ENCODE measurements at regions not wholly inside any gene's neighbourhood (a gene's known extent, or its start where the extent isn't known, plus 50 kb on each side); places are given as distances from the start of the nearest gene placed in this dataset.

- ChIA-PET POLR2A (ENCODE audit: partially characterized antibody) (no interaction called here), CTCF (ENCODE audit: partially characterized antibody) (no interaction called here)
- DNase-seq (ENCODE audit: low read depth in 1 of 2, low spot score in 2 of 2) (no peak), FAIRE-seq (no peak)
- H3K27ac ChIP-seq (ENCODE audit: low read depth, low read length): no peak overlapping the region
- no peak overlapping the region for H4K5ac ChIP-seq (ENCODE audit: insufficient read length, low read depth, low read length)
- no peak for TF ChIP-seq SUZ12 (IDR thresholded peaks at IDR 0.05; ENCODE audit: low read length)
- no peak for TF ChIP-seq GTF2F1 (IDR thresholded peaks at IDR 0.05; ENCODE audit: borderline replicate concordance, low read depth, low read length)
- TF ChIP-seq ASH2L (IDR thresholded peaks at IDR 0.05; ENCODE audit: low read length): no peak
- no peak for TF ChIP-seq SRF (IDR thresholded peaks at IDR 0.05; ENCODE audit: low read depth, low read length)
- TF ChIP-seq KDM4A (IDR thresholded peaks at IDR 0.05; ENCODE audit: low read depth, low read length, severe bottlenecking): no peak
- TF ChIP-seq JUN (IDR thresholded peaks at IDR 0.05; ENCODE audit: low read depth, low read length): no peak
- TF ChIP-seq BRCA1 (IDR thresholded peaks at IDR 0.05; ENCODE audit: low read depth, low read length): no peak
- no peak for TF ChIP-seq CHD2 (IDR thresholded peaks at IDR 0.05; ENCODE audit: low read length)
- no peak for TF ChIP-seq CEBPB (IDR thresholded peaks at IDR 0.05; ENCODE audit: low read depth, low read length)
- no peak for TF ChIP-seq RXRA (IDR thresholded peaks at IDR 0.05; ENCODE audit: insufficient read depth, low read depth, low read length)
- no peaks in the 10 kb centered on the region for H3K9me3 ChIP-seq (ENCODE audit: insufficient read depth in 2 of 2, low read depth in 1 of 2, low read length in 1 of 2)
- no peaks in the 10 kb centered on the region for H3K79me1 ChIP-seq (ENCODE audit: low read depth, low read length)
- no peak overlapping the region for H3K4me2 ChIP-seq (ENCODE audit: insufficient read depth in 1 of 2, low read depth in 2 of 2, low read length in 2 of 2)
- no peak overlapping the region for H4K8ac ChIP-seq (ENCODE audit: extremely low read depth, insufficient read depth, low read length)
- no peaks in the 10 kb centered on the region for H4K20me1 ChIP-seq (replicated peaks in 1 of 2; ENCODE audit: control insufficient read depth in 1 of 2, insufficient read depth in 2 of 2, low read length in 2 of 2)
- no peak overlapping the region for H4K91ac ChIP-seq (replicated peaks; ENCODE audit: insufficient read length, low read length)
- H3K18ac ChIP-seq (ENCODE audit: extremely low read depth, low read length): no peak overlapping the region
- H3K23ac ChIP-seq (ENCODE audit: insufficient read length): no peak overlapping the region
- H2BK12ac ChIP-seq (ENCODE audit: low read depth, low read length): no peak overlapping the region
- H2BK120ac ChIP-seq (replicated peaks; ENCODE audit: low read depth, low read length): no peak overlapping the region
- H3K56ac ChIP-seq (replicated peaks; ENCODE audit: insufficient read length, low read depth, low read length): no peak overlapping the region
- H3K9ac ChIP-seq (replicated peaks in 1 of 4; ENCODE audit: extremely low read depth in 1 of 4, low read depth in 3 of 4, low read length in 3 of 4): no peak overlapping the region
- no peaks in the 10 kb centered on the region for H3K79me2 ChIP-seq (ENCODE audit: control insufficient read depth in 1 of 2, insufficient read depth in 2 of 2, low read length in 2 of 2)
- H3K4me1 ChIP-seq (replicated peaks in 1 of 4; ENCODE audit: control insufficient read depth in 3 of 4, insufficient read depth in 4 of 4, low read length in 3 of 4): peaks cover 4 to 14% (median 8%) of the 10 kb centered on the region in 4 experiments; a peak in 5 of 7 replicates
- WGBS, 2 experiments (ENCODE audit: extremely low coverage in 1 of 2, insufficient coverage in 1 of 2, insufficient read length in 1 of 2, insufficient replicate concordance in 2 of 2, low coverage in 1 of 2, low lambda C conversion rate in 2 of 2, missing lambda C conversion rate in 1 of 2): 79% methylated on average over 2 of the region's 2 CpGs; no CpG with 5 or more reads in 1 of the 2 experiments
- H2BK20ac ChIP-seq (ENCODE audit: low read length): no peak overlapping the region
- H3K4me3 ChIP-seq (ENCODE audit: extremely low read depth in 1 of 4, insufficient read depth in 2 of 4, low read depth in 3 of 4, low read length in 4 of 4): no peak overlapping the region
- no peak overlapping the region for H3K14ac ChIP-seq (ENCODE audit: insufficient read length)
- H2AK5ac ChIP-seq (ENCODE audit: low read depth, low read length): no peak overlapping the region
- H3K36me3 ChIP-seq (ENCODE audit: control insufficient read depth in 2 of 4, insufficient read depth in 4 of 4, low read length in 3 of 4): no peaks in the 10 kb centered on the region
- H2BK5ac ChIP-seq (ENCODE audit: low read depth, low read length): no peak overlapping the region
- H3K27me3 ChIP-seq (replicated peaks in 1 of 4; ENCODE audit: control insufficient read depth in 3 of 4, extremely low read depth in 1 of 4, insufficient read depth in 3 of 4, low read length in 3 of 4): no peaks in the 10 kb centered on the region
- H2AFZ ChIP-seq (ENCODE audit: low read length): no peak overlapping the region
- H3K23me2 ChIP-seq (ENCODE audit: low read depth, low read length): no peaks in the 10 kb centered on the region
- no peak overlapping the region for H3K4ac ChIP-seq (replicated peaks; ENCODE audit: insufficient read length, low read depth, low read length)
- H2BK15ac ChIP-seq (ENCODE audit: low read length): no peak overlapping the region
Observed at GRCh38 chr6:137549106-137549505, 54.9 kb upstream of the OLIG3 start.

All from H1 (cell line).